ENCODE measurements at regions not wholly inside any gene's neighbourhood (a gene's known extent, or its start where the extent isn't known, plus 50 kb on each side); places are given as distances from the start of the nearest gene placed in this dataset.
"Not testable (repeated sequence)": the region's sequence is repeated elsewhere in the genome, so short reads cannot be mapped to it uniquely, and the experiment has no call there.

- 0 out of 2 replicates have a peak overlapping the region, but pooled peaks have one; percentile 38 for H2AFZ ChIP-seq
- H3K9me2 ChIP-seq (ENCODE audit: insufficient read depth), result no peaks in the 10 kb centered on the region
- H3K4me1 ChIP-seq (ENCODE audit: insufficient read depth), result no peaks in the 10 kb centered on the region
- WGBS, 2 experiments (ENCODE audit: low coverage in 1 of 2, low lambda C conversion rate in 2 of 2, missing lambda C conversion rate in 2 of 2), result 46 to 57% methylated on average over 3 of the region's 3 CpGs
- no peaks in the 10 kb centered on the region for H3K27me3 ChIP-seq (replicated peaks; ENCODE audit: insufficient read depth)
- H4K20me1 ChIP-seq (ENCODE audit: insufficient read depth), result no peaks in the 10 kb centered on the region
- no peak overlapping the region for H3K27ac ChIP-seq
- in situ Hi-C loops (cut with MboI), result no loop called here
- no peaks in the 10 kb centered on the region for H3K36me3 ChIP-seq (ENCODE audit: low read depth)
- TF ChIP-seq EZH2 (IDR thresholded peaks at IDR 0.05; ENCODE audit: insufficient read depth, poor library complexity, severe bottlenecking) (no peak), EZH2phosphoT487 (IDR thresholded peaks at IDR 0.05; ENCODE audit: insufficient read depth, low read depth) (no peak)
- H3K9me3 ChIP-seq (ENCODE audit: low read depth), result no peaks in the 10 kb centered on the region
- H3F3A ChIP-seq (ENCODE audit: insufficient read depth), result no peaks in the 10 kb centered on the region
- H3K79me2 ChIP-seq (ENCODE audit: insufficient read depth), result no peaks in the 10 kb centered on the region
- H3K4me3 ChIP-seq, result no peak overlapping the region
- no peak overlapping the region for H3K9ac ChIP-seq
- no peak for DNase-seq
- no peak overlapping the region for H3K4me2 ChIP-seq (ENCODE audit: unreplicated experiment)
Observed at GRCh38 chr3:192993411-192993810, 75.8 kb upstream of the MB21D2 start.

GRCh38 chr3:193001113-193001512 is 83.5 kb upstream of the MB21D2 start:
- H3K79me2 ChIP-seq (ENCODE audit: insufficient read depth); in situ Hi-C loops (cut with MboI); H3K4me1 ChIP-seq (ENCODE audit: insufficient read depth): not testable (repeated sequence)

GRCh38 chr3:193003624-193004023 is 86.0 kb upstream of the MB21D2 start:
- H3K4me1 ChIP-seq (ENCODE audit: insufficient read depth); H3K4me3 ChIP-seq; H4K20me1 ChIP-seq (ENCODE audit: insufficient read depth); H3K4me2 ChIP-seq (ENCODE audit: unreplicated experiment); H3F3A ChIP-seq (ENCODE audit: insufficient read depth); H3K9me3 ChIP-seq (ENCODE audit: low read depth); DNase-seq; H3K9me2 ChIP-seq (ENCODE audit: insufficient read depth); H3K27me3 ChIP-seq (replicated peaks; ENCODE audit: insufficient read depth); H2AFZ ChIP-seq; H3K9ac ChIP-seq; H3K27ac ChIP-seq; H3K36me3 ChIP-seq (ENCODE audit: low read depth); in situ Hi-C loops (cut with MboI); H3K79me2 ChIP-seq (ENCODE audit: insufficient read depth): not testable (repeated sequence)
- 0 to 2% methylated on average over 1 of the region's 1 CpG for WGBS, 2 experiments (ENCODE audit: low coverage in 1 of 2, low lambda C conversion rate in 2 of 2, missing lambda C conversion rate in 2 of 2)

More at GRCh38 chr3:193001113-193001512, 83.5 kb upstream of the MB21D2 start:
- H3K36me3 ChIP-seq (ENCODE audit: low read depth); H3K27ac ChIP-seq; H3K27me3 ChIP-seq (replicated peaks; ENCODE audit: insufficient read depth); H3K4me3 ChIP-seq; H3K9me3 ChIP-seq (ENCODE audit: low read depth); H3K9ac ChIP-seq; H3F3A ChIP-seq (ENCODE audit: insufficient read depth); H3K4me2 ChIP-seq (ENCODE audit: unreplicated experiment); DNase-seq; H2AFZ ChIP-seq; H4K20me1 ChIP-seq (ENCODE audit: insufficient read depth); H3K9me2 ChIP-seq (ENCODE audit: insufficient read depth): not testable (repeated sequence)
- 69 to 72% methylated on average over 5 of the region's 5 CpGs for WGBS, 2 experiments (ENCODE audit: low coverage in 1 of 2, low lambda C conversion rate in 2 of 2, missing lambda C conversion rate in 2 of 2)

- peaks cover 3% of the 10 kb centered on the region for H3K9me3 ChIP-seq (ENCODE audit: low read depth)
- no peak overlapping the region for H2AFZ ChIP-seq
- no peaks in the 10 kb centered on the region for H3F3A ChIP-seq (ENCODE audit: insufficient read depth)
- in situ Hi-C loops (cut with MboI), result no loop called here
- DNase-seq, result no peak
- H3K4me3 ChIP-seq, result no peak overlapping the region
- H4K20me1 ChIP-seq (ENCODE audit: insufficient read depth), result no peaks in the 10 kb centered on the region
- no peak overlapping the region for H3K4me2 ChIP-seq (ENCODE audit: unreplicated experiment)
- H3K9me2 ChIP-seq (ENCODE audit: insufficient read depth), result no peaks in the 10 kb centered on the region
- no peak for TF ChIP-seq EZH2 (IDR thresholded peaks at IDR 0.05; ENCODE audit: insufficient read depth, poor library complexity, severe bottlenecking)
- TF ChIP-seq EZH2phosphoT487 (IDR thresholded peaks at IDR 0.05; ENCODE audit: insufficient read depth, low read depth), result no peak
- H3K9ac ChIP-seq, result no peak overlapping the region
- no peaks in the 10 kb centered on the region for H3K79me2 ChIP-seq (ENCODE audit: insufficient read depth)
- H3K27me3 ChIP-seq (replicated peaks; ENCODE audit: insufficient read depth), result no peaks in the 10 kb centered on the region
- 67 to 74% methylated on average over 1 of the region's 1 CpG for WGBS, 2 experiments (ENCODE audit: low coverage in 1 of 2, low lambda C conversion rate in 2 of 2, missing lambda C conversion rate in 2 of 2)
- no peaks in the 10 kb centered on the region for H3K4me1 ChIP-seq (ENCODE audit: insufficient read depth)
- no peak overlapping the region for H3K27ac ChIP-seq
- no peaks in the 10 kb centered on the region for H3K36me3 ChIP-seq (ENCODE audit: low read depth)
Observed at GRCh38 chr3:193008654-193009053, 91.0 kb upstream of the MB21D2 start.

GRCh38 chr3:193010191-193010590 is 92.5 kb upstream of the MB21D2 start:
- peaks cover 3% of the 10 kb centered on the region for H3K9me3 ChIP-seq (ENCODE audit: low read depth)
- H3K27me3 ChIP-seq (replicated peaks; ENCODE audit: insufficient read depth), result no peaks in the 10 kb centered on the region
- 13 to 17% methylated on average over 2 of the region's 2 CpGs for WGBS, 2 experiments (ENCODE audit: low coverage in 1 of 2, low lambda C conversion rate in 2 of 2, missing lambda C conversion rate in 2 of 2)
- no peaks in the 10 kb centered on the region for H3K9me2 ChIP-seq (ENCODE audit: insufficient read depth)
- H3K36me3 ChIP-seq (ENCODE audit: low read depth), result no peaks in the 10 kb centered on the region
- no peak overlapping the region for H3K9ac ChIP-seq
- no peaks in the 10 kb centered on the region for H3F3A ChIP-seq (ENCODE audit: insufficient read depth)
- no peak overlapping the region for H3K27ac ChIP-seq
- no peak overlapping the region for H3K4me3 ChIP-seq
- no peaks in the 10 kb centered on the region for H4K20me1 ChIP-seq (ENCODE audit: insufficient read depth)
- H3K4me1 ChIP-seq (ENCODE audit: insufficient read depth), result no peaks in the 10 kb centered on the region
- H3K79me2 ChIP-seq (ENCODE audit: insufficient read depth), result no peaks in the 10 kb centered on the region
- in situ Hi-C loops (cut with MboI), result no loop called here
- no peak for TF ChIP-seq EZH2phosphoT487 (IDR thresholded peaks at IDR 0.05; ENCODE audit: insufficient read depth, low read depth)
- TF ChIP-seq EZH2 (IDR thresholded peaks at IDR 0.05; ENCODE audit: insufficient read depth, poor library complexity, severe bottlenecking), result no peak
- H2AFZ ChIP-seq, result no peak overlapping the region
- H3K4me2 ChIP-seq (ENCODE audit: unreplicated experiment), result no peak overlapping the region
- peak; percentile 24 for DNase-seq
